HG03045 (cell line): ENCODE measurements at regions not wholly inside any gene's neighbourhood (a gene's known extent, or its start where the extent isn't known, plus 50 kb on each side); places are given as distances from the start of the nearest gene placed in this dataset.

Experiments
- ATAC-seq: cut with Tn5 transposase; IDR thresholded peaks from one replicate; pipeline ENCODE4 v1.9.1; 2021; ENCODE audit warnings: mild to moderate bottlenecking, moderate library complexity; ENCODE audit not compliant: unreplicated experiment

DNA sequence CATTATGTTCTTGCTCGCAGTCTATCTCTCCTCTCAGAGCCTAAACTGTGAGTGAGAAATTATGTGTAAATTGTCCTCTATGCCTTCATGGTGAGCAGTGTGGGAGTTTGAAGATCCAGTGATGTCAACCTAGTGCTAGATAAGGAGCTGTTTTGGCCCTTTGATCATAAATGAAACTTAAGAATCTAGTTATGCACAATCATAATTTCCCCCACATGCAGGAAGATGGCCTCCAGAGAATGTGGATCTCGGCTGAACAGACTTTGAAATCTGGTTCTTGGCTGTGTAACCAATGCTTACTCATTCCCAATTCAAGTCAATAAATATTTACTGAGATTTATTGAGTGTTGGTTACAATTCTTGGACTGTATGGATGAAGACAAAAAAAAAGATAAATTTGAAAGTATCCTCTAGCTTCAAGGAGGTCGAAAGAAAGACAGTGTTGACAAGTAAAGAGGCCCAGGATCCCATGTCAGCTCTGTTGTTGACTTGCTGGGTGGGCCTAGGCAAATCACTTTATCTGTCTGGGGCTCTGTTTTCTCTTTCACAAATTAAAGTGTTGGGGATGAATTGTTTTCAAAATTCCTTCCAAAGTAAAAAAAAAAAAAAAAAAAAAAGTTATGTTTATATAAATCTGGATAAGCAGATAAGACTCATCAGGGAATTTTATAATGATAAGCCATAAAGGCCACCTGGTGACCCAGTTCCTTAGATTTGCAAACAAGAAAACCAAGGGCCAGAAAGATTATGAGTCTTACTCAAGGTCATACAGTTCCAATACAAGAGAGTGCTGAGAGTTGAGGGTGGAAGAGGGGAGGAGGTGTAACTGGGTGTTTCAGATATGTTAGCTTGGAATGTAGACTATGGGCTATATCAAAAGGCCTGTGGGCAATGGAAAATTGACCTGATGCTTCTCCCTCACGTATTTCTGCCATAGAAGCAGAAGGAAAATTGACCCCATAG is 969.9 kb downstream of the KCNMA1 start:
- ATAC-seq: no peak

DNA sequence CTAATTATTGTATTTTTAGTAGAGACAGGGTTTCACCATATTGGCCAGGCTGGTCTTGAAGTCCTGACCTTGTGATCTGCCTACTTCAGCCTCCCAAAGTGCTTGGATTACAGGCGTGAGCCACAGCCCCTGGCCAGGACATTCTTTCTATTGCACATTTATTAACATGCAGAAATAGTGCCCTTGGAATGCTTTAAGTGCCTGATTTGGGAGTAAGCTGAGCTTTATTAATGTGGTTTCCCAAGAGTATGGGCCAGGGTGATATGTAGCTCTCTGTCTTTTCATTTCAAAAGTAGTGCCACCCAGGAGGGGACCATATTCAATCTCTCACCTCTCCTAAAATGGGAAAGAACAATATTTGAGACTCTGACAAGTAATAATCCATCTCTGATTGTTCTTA is 970.7 kb downstream of the KCNMA1 start:
- no peak for ATAC-seq

DNA sequence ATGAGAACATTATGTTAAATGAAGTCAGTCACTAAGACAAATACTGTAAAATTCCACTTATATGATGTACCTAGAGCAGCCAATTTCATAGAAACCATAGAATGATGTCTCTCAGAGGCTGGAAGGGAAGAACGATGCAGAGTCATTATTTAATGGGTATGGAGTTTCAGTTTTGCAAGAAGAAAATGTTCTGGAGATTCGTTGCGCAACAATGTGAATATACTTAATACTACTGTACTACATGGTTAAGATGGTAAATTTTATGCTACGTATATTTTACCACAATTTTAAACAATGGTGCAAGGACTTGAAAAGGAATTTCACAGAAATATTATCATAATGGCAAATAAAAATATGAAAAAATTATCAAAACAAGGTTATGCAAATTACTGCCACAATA is 972.6 kb downstream of the KCNMA1 start:
- ATAC-seq: no peak

DNA sequence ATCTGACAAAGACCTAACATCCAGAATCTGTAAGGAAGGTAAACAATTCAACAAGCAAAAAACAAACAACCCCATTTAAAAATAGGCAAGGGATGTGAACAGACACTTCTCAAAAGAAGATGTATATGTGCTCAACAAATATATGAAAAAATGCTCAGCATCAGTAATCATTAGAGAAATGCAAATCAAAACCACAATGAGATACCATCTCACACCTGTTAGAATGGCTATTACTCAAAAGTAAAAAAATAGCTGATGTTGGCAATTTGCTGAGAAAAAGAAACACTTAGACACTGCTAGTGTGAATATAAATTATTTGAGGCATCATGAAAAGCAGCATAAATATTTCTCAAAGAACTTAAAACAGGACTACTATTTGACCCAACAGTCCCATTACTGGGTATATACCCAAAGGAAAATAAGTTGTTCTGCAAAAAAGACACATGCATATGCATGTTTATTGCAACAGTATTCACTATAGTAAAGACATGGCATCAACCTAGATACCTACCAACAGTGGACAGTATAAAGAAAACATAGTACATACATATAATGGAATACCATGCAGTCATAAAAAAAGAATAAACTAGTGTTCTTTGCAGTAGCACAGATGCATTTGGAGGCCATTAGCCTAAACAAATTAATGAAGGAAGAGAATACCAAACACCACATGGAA is 980.1 kb downstream of the KCNMA1 start:
- ATAC-seq: no peak

DNA sequence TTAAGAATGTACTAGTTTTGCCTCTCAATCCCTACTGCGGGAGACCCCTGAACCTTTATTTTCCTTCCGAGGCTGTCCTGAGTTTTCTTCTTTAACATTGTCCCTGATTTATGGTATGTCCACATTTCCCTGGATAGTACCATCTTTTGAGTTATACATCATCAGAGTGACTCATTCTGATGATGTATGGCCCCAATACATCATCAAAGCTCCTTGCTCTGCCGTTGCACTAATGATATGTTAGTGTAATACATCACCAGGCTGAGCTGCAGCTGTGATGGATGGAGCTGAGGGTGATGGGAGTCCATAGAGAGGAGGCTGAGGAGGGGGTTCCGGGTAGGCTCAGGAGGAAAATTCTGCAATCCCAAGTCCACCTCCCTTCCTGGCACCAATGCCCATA is 986.5 kb downstream of the KCNMA1 start:
- no peak for ATAC-seq

DNA sequence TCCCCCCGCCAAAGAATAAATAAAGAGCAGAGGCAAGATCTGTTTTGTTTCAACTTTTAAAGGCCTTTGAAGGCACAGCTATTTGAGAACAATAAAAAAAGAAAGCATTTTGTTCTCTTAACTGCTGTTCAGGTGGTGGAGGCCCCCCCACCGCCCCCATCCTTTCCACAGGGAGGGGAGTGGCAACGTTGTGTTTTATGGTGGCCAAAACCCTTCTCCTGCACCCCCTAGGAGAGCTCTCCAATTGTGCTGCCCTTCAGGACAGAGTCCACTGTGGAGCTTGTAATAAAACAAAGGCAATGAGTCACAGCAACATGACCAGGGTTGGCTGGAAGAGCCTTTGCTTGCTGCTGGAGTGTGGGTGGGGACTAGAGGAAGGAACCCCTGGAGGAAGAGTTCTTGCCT is 987.9 kb downstream of the KCNMA1 start:
- no peak for ATAC-seq

DNA sequence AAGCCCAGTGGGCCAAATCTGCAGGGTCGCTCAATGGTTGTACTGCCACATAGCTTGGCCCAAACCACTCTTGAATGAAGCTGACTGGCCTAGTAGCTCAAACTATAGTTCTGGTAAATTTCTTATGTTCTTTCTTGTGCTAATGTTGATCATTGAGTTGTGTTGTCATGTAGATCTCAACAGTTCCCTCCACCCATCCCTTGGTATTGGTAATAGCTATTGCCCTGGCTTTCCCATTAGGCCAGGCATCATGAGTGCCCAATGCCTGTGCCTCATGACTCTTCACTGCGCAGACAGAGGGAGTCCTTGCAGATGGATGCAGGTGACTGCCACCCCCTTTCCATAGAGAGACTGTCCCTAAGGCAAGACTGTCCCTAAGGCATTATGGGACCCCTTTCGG is 988.4 kb downstream of the KCNMA1 start:
- ATAC-seq: no peak

DNA sequence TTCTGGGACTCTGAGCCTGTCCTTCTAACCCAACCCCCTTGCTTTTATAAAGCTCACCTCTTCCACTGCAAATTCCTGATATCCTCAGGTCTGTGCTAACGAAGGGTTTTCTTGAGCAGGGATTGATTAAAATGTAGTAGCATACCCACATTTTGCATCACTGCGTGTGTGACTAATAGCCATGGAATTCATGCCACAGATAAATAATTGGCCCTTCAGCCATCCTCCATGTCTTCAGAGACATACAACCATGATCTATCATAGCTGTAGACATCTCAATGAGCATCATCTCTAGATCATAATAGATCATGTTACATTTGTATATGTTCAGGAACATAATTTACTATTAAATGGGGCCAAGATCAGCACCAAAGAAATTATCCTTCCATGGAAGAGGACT is 990.3 kb downstream of the KCNMA1 start:
- no peak for ATAC-seq

DNA sequence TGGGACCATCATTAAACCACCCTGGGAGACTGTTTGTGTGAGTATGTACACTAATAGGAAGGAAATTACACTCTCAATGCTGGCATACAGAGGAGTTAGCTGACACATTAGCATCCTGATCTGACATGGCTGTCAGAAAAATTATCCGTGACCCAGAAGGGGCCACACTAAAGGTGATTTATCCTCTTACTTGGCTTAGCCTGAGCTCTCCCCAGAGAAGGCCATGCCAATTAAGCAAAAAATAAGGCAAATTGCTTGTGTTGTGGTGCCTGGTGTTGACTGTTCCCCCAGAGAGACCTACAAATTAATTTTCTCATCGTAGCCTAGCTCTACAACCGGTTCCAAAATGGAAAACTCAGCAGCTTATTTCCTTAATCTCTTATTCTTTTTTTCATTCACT is 992.3 kb downstream of the KCNMA1 start:
- ATAC-seq: no peak

DNA sequence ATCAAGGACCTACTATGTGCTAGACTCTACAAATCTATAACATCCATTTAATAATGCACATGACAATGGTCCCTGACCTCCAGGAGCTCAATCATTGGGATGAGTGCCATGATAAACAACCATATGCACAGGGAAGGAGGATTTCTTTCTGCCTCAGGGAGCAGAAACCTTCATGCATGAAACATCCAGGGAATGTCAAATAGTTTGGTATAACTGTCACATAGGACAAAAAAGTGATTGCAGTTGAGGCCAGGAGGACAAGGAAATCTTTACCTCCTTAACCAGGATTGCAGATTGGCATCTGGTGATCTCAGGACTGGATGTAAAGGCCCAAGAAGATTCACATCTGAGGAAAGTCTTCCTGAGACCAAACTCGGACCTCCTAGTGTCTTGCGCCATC is 993.1 kb downstream of the KCNMA1 start:
- no peak for ATAC-seq

DNA sequence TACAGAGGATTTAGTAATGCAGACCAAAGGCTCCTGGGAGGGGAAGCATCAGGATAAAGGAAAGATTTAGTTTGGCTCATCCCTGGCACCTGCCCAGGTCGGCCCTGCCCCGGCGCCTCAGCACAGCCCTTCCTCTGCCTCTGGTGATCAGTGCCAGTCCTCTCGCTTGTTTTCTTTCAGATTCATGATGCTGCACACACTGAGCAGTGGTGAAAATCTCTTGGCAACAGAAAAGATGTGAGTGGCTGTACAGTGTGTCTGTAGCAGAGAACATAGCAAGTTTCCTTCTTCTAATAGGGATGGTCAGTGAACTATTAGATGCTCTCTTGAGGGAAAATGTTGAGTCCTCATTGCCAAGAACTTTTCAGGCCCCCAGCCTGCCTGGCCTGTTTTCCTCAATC is 994.1 kb downstream of the KCNMA1 start:
- ATAC-seq: no peak

DNA sequence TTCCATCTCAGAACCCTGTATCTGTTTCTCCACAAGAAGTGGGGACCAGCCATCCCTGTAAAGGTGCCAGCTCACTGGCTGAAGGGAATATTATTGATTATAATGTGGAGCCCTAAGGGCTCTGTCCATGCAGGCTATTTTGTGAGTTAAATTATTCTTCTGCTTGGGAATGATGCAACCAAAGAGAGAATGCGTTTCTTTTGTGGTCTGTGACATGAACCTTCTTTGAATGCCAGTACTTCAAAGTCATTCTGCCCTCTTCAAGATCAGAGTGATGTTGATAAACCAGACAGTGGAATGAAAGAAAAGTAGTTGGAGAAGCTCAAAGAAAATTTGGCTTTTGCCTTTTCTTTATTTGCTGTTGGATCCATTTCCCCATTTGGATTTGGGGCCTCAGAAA is 995.2 kb downstream of the KCNMA1 start:
- ATAC-seq: no peak

DNA sequence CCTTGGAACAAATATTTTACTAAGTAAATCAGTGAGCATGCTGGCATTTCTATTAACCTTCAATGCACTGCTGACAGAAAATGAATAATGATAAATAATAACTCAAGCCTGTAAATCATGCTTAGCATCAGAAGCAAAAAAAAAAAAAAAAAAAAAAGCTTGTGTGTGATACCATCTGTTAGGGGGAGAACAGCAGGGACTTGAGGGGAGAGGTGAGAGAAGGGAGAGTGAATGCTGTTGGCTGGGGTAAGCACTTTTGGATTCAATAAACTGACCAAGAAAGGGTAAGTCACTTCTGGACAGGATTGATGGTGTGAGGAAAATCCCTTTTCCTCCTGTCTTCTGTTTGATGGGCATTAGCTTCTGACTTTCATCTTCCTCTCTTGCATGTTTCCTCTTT is 996.4 kb downstream of the KCNMA1 start:
- no peak for ATAC-seq

DNA sequence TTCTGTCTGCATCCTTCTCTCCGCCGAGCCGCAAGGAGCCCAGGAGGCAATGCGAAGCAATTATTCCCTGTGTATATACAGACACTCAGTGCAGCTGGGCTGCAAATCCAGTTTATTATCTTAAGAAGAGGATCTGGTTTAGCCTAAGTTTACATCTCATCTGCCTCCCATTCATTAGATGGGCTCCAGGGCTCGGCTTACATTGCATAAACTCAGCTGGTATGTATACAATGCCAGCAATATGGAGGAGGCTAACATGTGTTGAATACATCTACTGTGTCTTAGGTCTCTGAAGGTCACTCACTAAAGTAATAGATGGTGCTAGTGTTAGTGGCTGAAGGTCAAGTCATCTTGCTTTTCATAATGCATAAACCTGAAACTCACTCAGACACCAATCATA is 996.8 kb downstream of the KCNMA1 start:
- ATAC-seq: no peak

DNA sequence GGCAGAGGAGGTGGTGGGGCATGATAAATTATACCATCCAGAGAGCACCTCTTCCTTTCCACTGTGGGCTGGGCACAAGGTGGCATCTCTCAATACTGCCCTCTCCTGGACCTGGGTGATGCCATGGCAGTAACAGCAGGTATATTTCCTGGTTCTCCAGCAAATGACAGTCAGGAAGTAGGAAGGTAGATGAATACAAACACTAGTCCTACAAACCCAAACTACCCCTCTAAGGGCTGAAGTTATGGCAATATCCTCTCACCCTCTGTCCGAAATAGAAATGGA is 1004.9 kb downstream of the KCNMA1 start:
- no peak for ATAC-seq

DNA sequence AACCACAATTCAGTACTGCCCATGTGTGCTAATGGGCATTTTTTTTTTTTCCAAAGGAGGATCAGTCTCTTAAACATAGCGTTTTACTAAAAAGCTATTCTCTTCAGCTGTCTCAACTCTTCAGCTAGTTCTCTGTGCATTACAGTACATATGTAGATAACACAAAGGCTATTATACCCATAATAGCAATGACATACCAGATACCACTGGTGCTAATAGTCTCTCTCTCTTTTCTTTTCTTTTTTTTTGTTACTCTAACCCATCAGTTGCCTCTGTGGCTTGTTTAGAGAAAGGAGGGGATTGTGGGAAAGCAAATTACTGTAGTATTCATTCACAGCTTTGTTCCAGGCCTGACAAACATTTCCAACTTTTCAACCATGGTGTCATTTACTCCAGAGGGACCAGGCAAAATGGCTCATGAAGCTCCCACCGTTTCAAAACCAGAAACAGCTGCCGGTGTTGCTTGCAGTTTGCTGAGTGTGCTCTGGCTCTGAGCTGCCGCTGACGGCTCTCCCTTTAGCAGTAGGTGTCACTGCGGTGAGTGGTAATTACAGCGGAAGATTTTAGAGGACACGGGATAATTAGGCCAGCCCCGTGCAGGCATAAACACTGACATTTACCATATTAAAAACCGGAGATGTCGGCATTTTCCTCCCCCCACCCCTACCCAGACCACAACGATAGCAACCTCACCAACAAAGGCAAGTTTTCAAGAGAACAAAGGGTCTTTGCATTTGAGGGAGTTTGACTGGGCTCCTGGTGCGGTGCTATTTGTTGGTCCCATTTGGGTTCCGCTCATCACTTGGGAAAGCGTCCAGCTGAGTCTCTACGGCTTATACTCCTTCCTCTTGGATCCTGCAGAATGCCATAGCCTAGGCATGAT is 1005.5 kb downstream of the KCNMA1 start:
- no peak for ATAC-seq

DNA sequence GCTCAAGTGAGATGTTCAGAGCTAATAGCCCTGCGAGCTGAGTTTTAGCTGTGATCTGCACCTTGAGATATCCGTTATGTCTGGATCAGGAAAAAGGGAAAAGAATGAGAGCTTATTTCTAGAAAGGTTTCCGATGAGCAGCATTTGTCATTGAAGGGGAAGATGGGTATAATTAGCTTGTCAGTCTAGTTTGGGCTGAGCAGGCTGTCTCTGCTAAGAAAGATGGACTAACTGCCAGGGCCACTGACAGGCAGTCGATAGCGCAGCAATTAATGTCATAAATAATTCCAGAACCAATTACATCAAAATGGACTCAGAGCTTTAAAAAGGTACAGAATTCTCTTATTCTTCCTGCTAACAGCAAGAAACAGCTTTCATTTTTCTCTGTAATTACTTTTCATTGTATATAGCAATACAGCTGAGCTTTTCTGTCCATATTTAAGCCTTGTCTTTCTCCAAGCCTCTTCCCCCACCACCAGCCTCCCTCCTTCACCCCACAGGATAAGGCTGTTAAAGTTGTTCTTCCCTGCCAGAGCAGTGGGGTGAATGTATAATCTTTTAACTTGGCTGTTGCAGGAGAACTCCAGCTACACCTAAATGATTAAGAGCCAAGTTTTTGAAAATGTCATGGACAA is 1006.5 kb downstream of the KCNMA1 start:
- ATAC-seq: no peak

DNA sequence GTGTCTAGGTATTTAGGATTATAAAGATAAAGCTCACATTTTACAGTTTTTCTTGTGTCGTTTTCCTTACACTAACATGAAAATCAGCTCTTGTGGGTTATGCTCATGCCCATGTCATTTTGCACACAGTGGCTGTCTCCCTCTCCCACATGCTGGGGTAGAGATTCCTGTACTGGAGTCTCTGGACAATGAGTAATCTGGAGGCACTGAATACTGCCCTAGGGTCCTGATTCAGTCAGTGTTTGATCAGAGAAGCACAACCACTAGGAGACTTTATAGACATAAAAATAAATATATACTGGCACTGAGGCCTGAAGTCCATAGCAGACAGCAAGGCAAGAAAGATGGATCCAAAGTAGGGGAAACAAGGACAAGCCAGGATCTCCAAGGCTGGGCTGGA is 1008.8 kb downstream of the KCNMA1 start:
- ATAC-seq: no peak

DNA sequence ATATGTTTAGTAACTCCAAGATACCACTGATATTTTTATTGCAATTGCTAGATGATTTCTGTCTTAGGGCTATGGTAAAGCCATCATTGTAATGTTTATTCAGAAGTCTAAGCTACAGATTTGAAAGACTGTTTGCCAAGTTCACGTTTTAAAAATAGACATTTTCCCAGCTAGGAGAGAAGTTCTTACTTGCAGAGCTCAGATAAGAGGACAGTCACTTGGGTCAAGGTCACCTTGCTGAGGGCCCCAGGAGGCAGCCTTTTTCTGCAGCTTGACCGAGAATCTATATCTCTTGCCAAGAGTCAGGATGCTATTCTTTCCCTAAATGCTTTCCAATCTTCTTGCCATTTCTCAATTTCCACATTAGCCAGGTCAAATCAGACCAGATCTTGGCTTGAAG is 1011.2 kb downstream of the KCNMA1 start:
- no peak for ATAC-seq

DNA sequence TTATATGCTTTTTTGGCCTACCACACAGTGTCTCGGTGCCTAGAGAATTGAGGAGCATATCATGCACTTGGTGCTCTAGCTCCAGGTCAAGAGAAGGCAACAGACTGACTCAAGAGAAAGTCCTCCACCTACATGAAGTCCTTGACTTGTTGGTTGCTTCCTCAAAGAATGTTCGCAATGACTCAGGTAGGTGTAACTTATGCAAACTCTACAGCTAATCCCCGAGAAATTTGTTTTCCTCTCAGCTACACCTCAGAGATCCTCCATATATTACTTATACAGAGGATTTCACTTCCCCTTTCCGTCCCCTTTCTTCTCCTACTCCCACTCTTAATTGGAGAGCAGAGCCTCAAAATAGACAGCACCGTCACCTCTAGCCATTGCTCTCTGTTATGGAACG is 1013.1 kb downstream of the KCNMA1 start:
- ATAC-seq: peak; percentile 94
